Thyroid gland (tissue), 4 donors: ENCODE measurements at regions not wholly inside any gene's neighbourhood (a gene's known extent, or its start where the extent isn't known, plus 50 kb on each side); places are given as distances from the start of the nearest gene placed in this dataset.

Experiments
- DNase-seq, 2 donors: peaks; one replicate each; pipeline ENCODE4 v3.0.0-alpha.2; 2019
- H3K27ac ChIP-seq, 3 donors: fragments of 200-600 bp; sonication (generic); 1 replicate in 2 of 3; 2 replicates in 1 of 3; pipeline ENCODE4 v1.5.1; 2016 to 2019; ENCODE audit warnings: mild to moderate bottlenecking in 1 of 3, moderate library complexity in 1 of 3
- H3K27me3 ChIP-seq: fragments of 200-600 bp; sonication (generic); one replicate; pipeline ENCODE4 v1.5.1; 2019
- H3K36me3 ChIP-seq, 2 donors: fragments of 200-600 bp; sonication (generic); one replicate each; pipeline ENCODE4 v1.5.1; 2016 to 2019
- H3K4me1 ChIP-seq, 2 donors: fragments of 200-600 bp; sonication (generic); one replicate each; pipeline ENCODE4 v1.5.1; 2017 to 2019
- H3K4me3 ChIP-seq, 3 donors: fragments of 200-600 bp; sonication (generic); replicated peaks in 1 of 3; 1 replicate in 2 of 3; 2 replicates in 1 of 3; pipeline ENCODE4 v1.5.1; 2016; ENCODE audit warnings: mild to moderate bottlenecking in 1 of 3
- H3K9me3 ChIP-seq: fragments of 200-600 bp; sonication (generic); one replicate; pipeline ENCODE4 v1.5.1; 2017
- CTCF ChIP-seq, 6 experiments: fragments of 200-600 bp in 3 of 6; fragments of 450-650 bp in 3 of 6; sonication (generic) in 3 of 6; IDR thresholded peaks; one replicate each; pipeline ENCODE4 v1.5.1; 2016 to 2019; ENCODE audit warnings: antibody characterized with exemption in 6 of 6, mild to moderate bottlenecking in 2 of 6, inconsistent platforms in 1 of 6, moderate library complexity in 1 of 6
- POLR2A ChIP-seq, 2 donors: fragments of 450-650 bp; IDR thresholded peaks; one replicate each; pipeline ENCODE4 v1.6.1; 2017; ENCODE audit warnings: antibody characterized with exemption in 2 of 2, mild to moderate bottlenecking in 2 of 2, moderate library complexity in 1 of 2
- WGBS, 2 donors: methylation state at CpG; one replicate each; pipeline ENCODE4 v1.1.5; 2017; 5-methylcytosine and 5-hydroxymethylcytosine counted together
- intact Hi-C: fragments of 100-400 bp; cut with DNase I; formaldehyde crosslinking; loops from one replicate; pipeline ENCODE4 v1.15.1; 2023

DNA sequence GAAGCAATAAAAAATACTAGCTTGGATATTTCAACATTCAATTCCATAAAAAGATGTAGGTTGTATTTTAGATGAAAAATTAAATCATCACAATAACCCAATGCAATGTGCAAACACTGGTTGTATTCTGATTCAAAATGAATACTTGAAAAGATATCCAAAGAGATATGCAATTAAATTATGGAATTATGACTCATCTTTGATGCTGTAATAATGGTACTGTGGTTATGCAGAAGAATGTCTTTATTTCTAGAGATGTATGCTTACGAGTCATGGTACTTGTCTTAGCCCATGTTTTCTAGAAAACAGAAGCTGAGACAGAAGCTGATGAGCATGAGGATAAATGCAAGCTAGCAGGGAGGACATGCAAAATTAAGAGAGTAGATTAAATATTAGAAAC is 1941.4 kb upstream of the NUDT12 start:
- Histone ChIP-seq H3K4me1 (no peaks in the 10 kb centered on the region), H3K27ac (no peak overlapping the region), H3K4me3 (no peak overlapping the region), H3K9me3 (no peaks in the 10 kb centered on the region), H3K27me3 (no peaks in the 10 kb centered on the region), H3K36me3 (no peaks in the 10 kb centered on the region)
- 82 to 94% methylated on average over 1 of the region's 1 CpG for WGBS, 2 donors
- no peak for DNase-seq
- intact Hi-C loops = no loop called here
- TF ChIP-seq CTCF (IDR thresholded peaks at IDR 0.05) = no peak
- TF ChIP-seq POLR2A (IDR thresholded peaks at IDR 0.05) = no peak

DNA sequence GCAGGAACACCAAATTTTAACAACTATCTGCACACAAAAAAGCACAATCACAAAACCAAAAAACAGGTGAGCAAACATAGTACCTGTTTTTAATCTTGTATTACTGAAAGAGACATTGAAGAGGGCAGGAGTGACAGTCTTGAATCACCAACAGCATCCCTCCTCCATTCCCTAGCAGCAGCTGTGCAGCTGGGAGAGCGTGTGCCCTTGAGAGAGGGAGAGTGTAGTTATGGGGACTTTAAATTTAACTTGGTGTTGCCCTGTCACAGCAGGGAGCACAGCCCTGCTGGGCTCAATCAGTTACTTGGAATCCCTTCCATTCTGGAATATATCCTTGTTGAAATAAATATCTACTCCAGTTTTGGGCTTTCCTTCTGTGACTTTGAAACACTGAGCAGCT is 1938.7 kb upstream of the NUDT12 start:
- Histone ChIP-seq H3K9me3 (no peaks in the 10 kb centered on the region), H3K36me3 (no peaks in the 10 kb centered on the region), H3K27ac (no peak overlapping the region), H3K4me3 (no peak overlapping the region), H3K4me1 (no peaks in the 10 kb centered on the region), H3K27me3 (no peaks in the 10 kb centered on the region)
- no peak for DNase-seq
- intact Hi-C loops = no loop called here
- TF ChIP-seq POLR2A (IDR thresholded peaks at IDR 0.05) (no peak), CTCF (IDR thresholded peaks at IDR 0.05) (no peak)
- whole genome bisulfite sequencing, 2 donors = 71 to 77% methylated on average over 1 of the region's 1 CpG

- no peaks in the 10 kb centered on the region for H3K27me3 ChIP-seq
- intact Hi-C loops = no loop called here
- no peak overlapping the region for H3K4me3 ChIP-seq
- no peaks in the 10 kb centered on the region for H3K9me3 ChIP-seq
- no peaks in the 10 kb centered on the region for H3K36me3 ChIP-seq
- no peak overlapping the region for H3K27ac ChIP-seq
- 19 to 40% methylated on average over 3 of the region's 3 CpGs for WGBS, 2 donors
- H3K4me1 ChIP-seq = no peaks in the 10 kb centered on the region
- TF ChIP-seq POLR2A (IDR thresholded peaks at IDR 0.05) (no peak), CTCF (IDR thresholded peaks at IDR 0.05) (no peak)
- DNase-seq = no peak
Measured at GRCh38 chr5:105475401-105475800, 1912.8 kb upstream of the NUDT12 start.

GRCh38 chr5:105462377-105462776 is 1899.8 kb upstream of the NUDT12 start:
- no peak overlapping the region for H3K4me3 ChIP-seq
- no peaks in the 10 kb centered on the region for H3K9me3 ChIP-seq
- H3K27ac ChIP-seq = no peak overlapping the region
- no peaks in the 10 kb centered on the region for H3K4me1 ChIP-seq
- no peak for TF ChIP-seq CTCF (IDR thresholded peaks at IDR 0.05)
- TF ChIP-seq POLR2A (IDR thresholded peaks at IDR 0.05) = no peak
- no peaks in the 10 kb centered on the region for H3K27me3 ChIP-seq
- intact Hi-C loops = no loop called here
- H3K36me3 ChIP-seq = no peaks in the 10 kb centered on the region
- no peak for DNase-seq
- 91 to 92% methylated on average over 3 of the region's 3 CpGs for WGBS, 2 donors

DNA sequence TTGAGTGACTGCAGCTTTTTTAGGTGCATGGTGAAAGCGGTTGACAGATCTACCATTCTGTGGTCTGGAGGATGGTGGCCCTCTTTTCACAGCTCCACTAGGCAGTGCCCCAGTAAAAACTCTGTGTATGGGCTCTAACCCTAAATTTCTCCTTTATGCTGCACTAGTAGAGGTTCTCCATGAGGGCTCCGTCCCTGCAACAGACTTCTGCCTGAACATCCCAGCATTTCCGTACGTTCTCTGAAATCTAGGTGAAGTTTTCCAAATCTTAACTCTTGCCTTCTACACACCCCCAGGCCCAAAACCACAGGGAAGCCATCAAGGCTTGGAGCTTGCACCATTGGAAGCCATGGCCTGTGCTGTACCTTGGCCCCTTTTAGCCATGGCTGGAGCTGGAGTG is 1898.1 kb upstream of the NUDT12 start:
- Histone ChIP-seq H3K27me3 (no peaks in the 10 kb centered on the region), H3K4me3 (no peak overlapping the region), H3K9me3 (no peaks in the 10 kb centered on the region), H3K36me3 (no peaks in the 10 kb centered on the region), H3K4me1 (no peaks in the 10 kb centered on the region), H3K27ac (no peak overlapping the region)
- intact Hi-C loops = no loop called here
- no peak for DNase-seq
- no peak for TF ChIP-seq CTCF (IDR thresholded peaks at IDR 0.05)
- TF ChIP-seq POLR2A (IDR thresholded peaks at IDR 0.05) = no peak
- 92 to 98% methylated on average over 4 of the region's 4 CpGs for WGBS, 2 donors
